GM18873 (cell line): ENCODE measurements at regions not wholly inside any gene's neighbourhood (a gene's known extent, or its start where the extent isn't known, plus 50 kb on each side); places are given as distances from the start of the nearest gene placed in this dataset.

Experiments used
- ATAC-seq: cut with Tn5 transposase; IDR thresholded peaks from one replicate; pipeline ENCODE4 v1.9.1; 2021; ENCODE audit warnings: mild to moderate bottlenecking, moderate library complexity, moderate number of reproducible peaks; ENCODE audit not compliant: unreplicated experiment, low FRiP score

GRCh38 chr6:6376845-6377244, 56.4 kb upstream of the F13A1 start:
- ATAC-seq = no peak

DNA sequence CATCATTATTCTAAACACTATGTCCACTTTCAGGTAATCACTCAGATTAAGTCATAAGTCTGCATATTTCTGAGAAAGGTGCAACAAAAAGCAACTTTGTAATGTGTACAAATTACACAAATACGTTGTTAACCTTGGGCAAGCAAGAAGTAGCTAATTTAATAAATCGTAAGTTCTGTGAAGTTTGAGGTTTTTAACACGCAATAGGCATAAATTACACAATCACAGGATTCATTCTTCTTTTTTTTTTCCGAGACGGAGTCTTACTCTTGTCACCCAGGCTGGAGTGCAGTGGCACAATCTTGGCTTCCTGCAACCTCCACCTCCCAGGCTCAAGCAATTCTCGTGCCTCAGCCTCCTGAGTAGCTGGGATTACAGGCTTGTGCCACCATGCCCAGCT, 57.2 kb upstream of the F13A1 start:
- no peak for ATAC-seq

DNA sequence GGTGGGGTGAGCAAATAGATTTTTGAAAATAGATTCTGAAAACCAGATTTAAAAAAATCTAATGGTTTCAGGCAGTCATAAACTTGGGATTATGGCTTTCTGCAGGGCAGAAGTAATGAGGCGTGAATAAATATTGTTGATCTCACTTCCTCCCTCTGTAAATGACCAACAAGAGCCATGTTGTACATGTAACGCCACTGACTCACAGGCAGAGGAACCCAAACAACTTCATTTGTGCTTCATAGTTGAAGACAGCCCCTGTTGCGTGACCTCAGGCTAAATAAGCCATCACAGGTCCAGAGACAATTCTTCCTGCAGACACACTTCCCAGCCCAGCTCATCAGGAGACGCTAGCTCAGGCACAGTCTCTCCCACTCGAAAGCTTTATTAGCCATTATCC, 59.1 kb upstream of the F13A1 start:
- no peak for ATAC-seq

DNA sequence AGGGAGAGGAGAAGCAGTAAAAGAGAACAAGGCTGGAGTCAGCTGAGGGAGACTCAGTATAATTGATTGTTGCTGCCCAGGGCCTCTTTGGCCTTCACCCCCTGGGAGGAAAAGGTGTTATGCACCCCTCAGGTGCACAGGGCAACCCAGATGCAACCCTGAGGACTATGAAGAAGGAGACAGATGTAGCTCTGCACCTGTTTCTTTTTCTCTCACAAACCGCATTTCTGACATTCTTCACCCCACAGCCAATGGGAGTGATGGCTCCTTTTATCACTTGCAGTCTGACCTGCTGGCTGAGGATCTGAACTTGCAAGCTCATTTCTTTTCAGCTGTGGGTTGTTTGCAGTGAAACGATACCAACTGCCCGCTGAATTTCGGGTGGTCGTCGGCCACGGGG, 64.1 kb upstream of the F13A1 start:
- ATAC-seq = no peak

DNA sequence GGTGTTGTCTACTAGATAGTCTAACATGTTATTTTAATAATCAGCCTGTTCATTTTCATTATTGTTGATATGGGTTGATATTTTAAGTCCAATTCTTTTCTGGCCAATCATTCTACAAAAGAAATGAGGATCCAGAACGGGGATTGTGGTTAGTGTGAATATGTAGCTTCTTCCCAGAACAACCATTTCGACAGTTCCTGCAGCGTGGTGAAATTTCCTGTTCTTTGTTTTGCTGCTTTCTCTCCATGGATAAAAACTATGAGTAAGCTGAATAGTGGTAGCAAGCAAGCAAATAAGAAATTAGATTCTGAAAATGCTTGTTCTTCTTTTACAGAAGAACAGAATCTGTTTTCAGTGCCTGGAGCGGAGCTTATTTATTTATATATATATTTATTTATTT, 65.5 kb upstream of the F13A1 start:
- ATAC-seq = no peak

DNA sequence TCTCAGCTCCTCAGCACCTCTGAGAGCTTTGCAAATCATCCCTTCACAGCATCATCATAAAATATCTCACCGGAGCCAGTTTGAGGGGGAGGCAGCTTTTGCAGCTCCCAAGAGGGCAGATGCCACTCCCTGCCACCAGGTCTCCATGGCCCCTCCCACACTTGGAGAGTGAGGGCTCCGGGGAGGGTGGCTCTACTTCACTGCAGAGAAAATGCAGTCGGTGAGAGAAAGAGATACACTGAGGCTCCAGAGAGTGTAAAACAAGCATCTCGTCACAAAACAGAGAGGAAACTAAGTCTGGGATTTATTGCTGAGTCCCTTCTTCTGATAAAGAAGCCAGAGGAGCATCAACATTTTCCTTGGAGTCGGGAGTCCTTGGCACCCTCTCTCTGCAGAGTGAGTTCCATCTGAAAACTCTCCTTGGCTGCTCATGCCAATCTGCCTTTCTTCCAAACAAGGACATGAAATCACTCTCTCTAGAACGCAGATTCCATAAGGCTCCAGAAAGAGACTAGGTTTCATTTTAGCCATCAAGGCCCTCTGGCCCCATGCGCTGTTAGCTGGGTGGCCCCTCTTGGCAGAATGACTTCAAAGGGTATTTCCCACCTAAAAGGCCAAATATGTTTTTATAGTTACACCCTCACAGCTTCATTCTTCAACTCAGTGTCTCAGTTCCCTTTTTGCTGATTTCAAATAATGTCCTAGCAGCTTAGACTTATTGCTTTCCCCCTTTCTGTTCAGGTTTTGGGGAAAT, 70.6 kb upstream of the F13A1 start:
- ATAC-seq = peak; percentile 77

DNA sequence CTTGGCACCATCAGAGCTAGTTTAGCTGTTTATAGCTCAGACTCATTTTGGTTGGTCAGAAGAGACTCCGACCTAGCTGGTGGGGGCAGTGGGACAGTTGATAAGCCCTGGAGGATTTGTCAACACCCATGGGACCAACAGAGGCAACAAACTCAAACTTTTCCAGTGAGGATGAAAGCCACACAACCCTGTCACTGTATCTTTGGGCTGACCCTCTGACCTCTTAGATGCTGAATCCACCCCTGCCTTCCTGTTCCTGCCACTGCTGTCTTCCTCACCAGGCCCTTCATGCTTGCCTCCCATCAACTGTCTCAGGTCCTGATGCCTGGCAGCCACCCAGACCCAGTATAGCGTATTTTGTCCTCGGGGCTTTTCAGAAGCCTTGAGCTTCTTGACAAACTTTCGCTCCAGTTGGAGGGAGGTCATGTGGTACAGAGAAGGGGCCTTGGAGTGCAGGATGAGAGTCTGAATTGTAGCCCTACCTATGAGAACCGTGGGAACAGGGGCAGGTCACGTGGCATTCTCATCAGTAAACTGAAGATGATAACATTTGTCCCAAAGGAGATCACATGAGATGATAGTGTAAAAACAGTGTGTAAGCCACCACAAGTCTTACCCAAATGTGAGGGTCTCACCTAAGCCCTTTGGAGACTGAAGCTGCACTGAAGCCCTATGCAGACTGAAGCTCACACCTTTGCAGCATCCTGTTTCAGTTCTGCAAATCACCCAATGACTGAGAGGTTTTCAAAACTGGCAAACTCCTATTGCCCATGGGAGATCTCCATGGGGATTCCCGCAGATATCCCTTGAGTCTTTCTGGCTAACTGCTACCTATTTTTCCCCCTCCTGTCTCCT, 72.0 kb upstream of the F13A1 start:
- ATAC-seq = peak; percentile 52

GRCh38 chr6:6393069-6393529, 72.6 kb upstream of the F13A1 start:
- ATAC-seq = peak; percentile 26

GRCh38 chr6:6395581-6396197, 75.2 kb upstream of the F13A1 start:
- ATAC-seq = no peak

DNA sequence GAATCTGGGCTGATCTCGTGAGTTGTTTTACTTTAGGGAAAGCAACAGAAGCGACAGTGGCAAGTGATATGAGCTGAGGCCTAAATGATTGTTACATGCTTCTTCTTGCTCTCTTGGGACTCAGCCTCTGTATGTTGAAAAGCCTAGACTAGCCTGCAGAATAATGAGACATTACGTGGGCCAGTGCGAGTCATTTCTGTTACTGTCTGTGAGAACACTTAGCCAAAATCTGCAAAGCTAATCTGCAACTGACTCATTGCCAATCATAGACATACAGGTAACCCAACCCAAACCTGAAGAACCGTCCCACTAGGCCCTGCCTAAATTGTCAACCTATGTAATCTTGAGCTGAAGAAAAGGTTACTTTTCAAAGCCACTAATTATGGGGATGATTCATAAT, 77.4 kb upstream of the F13A1 start:
- no peak for ATAC-seq

- no peak for ATAC-seq
Measured at GRCh38 chr6:6399568-6399967, 79.1 kb upstream of the F13A1 start.

- ATAC-seq = no peak
Measured at GRCh38 chr6:6401401-6401800, 80.9 kb upstream of the F13A1 start.

- ATAC-seq = no peak
Measured at GRCh38 chr6:6402006-6402405, 81.5 kb upstream of the F13A1 start.

GRCh38 chr6:6402591-6402990, 82.1 kb upstream of the F13A1 start:
- ATAC-seq = no peak

GRCh38 chr6:6405031-6405430, 84.6 kb upstream of the F13A1 start:
- no peak for ATAC-seq

- no peak for ATAC-seq
Measured at GRCh38 chr6:6405997-6406714, 85.7 kb upstream of the F13A1 start.

DNA sequence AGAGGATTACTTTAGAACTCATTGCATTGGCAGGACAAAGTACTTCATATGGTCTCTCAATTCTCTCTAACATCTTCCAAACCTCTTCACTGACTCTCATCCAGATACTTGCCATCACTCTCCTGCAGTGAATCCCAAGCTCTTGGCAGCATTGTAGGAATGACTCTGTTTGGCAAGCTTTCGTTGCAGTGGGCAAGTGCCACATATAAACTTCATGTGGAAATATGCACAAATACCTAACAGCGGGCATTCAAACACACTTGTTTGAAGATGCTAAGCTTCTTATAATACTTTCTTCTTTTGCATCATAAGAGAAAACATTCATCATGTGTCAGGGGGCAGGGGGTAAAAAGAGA, 86.2 kb upstream of the F13A1 start:
- no peak for ATAC-seq

DNA sequence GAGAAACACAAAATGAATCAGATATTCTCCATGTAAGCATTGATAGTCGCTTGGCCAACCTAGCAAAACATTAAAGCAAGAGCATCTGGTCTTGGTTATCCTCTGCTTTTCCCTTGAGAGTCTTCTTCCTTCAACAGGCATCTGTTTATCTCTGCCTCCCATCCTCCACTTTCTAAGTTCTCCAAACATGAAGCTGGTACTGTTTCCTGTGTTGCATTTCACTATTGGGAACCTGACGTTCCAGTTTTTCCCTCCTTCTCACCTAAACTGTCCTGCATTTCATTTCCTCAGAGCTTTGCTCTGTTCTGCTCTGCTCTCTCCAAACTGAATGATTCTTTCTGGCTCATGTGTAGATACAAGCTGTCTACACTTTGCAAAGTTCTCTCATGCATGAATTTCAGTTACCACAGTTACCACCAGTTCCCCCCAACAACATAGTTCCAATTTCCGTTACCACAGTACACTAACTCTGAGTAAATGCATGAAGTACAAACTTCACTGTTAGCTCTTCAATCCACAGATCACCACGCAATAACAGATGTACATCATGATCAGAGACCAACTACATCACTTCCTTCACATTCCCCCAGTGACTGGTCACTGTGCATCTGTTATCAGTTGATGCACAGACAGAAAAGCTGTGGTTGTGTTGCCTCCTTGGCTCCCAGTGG, 86.7 kb upstream of the F13A1 start:
- ATAC-seq = peak; percentile 98

DNA sequence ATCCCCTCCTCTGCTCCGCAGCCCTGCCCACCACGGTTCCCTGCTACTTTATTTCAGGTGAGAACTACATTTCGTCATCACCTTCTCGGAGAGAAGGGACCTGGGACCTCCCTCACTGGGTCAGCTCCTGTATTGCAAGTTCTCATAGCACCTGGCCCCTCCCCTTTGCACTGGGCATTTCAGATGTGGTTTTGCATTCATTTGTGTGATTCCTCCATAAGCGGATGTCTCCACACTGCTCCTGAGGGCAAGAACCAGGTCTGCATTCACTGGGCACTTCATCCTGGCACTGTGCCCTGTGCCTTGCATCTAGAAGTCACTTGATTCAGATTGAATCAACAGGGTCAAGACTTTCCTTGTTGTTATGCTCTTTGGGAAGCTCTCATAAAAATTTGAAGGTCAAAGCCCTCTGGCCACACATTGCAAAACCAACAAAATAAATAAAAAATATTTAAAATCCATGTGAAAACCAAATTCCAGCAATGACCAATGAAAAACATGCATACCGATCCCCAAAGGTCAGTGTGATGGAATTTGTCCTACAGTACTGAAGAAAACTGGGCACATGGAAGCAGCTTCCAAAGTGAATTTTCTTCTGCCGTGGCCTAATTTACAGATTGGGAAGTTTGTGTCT, 89.1 kb upstream of the F13A1 start:
- no peak for ATAC-seq

- no peak for ATAC-seq
Measured at GRCh38 chr6:6411115-6411514, 90.7 kb upstream of the F13A1 start.
